CD4-positive, alpha-beta T cell treated with Interleukin-17A for 1 hour (primary cell): ENCODE measurements at regions not wholly inside any gene's neighbourhood (a gene's known extent, or its start where the extent isn't known, plus 50 kb on each side); places are given as distances from the start of the nearest gene placed in this dataset.
"Not testable (repeated sequence)": the region's sequence is repeated elsewhere in the genome, so short reads cannot be mapped to it uniquely, and the experiment has no call there.

Experiments used
- DNase-seq: peaks from one replicate; pipeline ENCODE4 v3.0.0-alpha.2; 2020

DNA sequence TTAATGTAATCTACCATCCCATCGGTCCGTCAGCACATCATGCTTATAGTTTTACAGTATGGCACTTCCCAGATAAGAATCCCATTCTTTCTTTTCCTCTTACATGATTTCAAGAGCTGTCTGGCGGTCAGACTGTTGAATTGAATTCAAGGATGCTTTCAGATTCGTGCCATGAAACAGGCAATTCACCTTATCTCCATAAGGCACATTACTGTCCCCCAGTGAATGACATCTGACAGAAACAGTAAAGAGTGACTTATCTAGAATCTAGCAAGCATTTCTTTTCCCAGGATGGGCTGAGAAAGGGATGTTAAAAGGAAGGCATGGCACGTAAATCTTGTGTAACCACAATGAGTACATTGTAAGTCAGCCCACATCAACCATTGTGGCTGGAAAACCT, 61.1 kb upstream of the SEM1 start:
- no peak for DNase-seq

GRCh38 chr7:96772139-96772694, 62.6 kb upstream of the SEM1 start:
- DNase-seq, result no peak

GRCh38 chr7:96773483-96773882, 63.8 kb upstream of the SEM1 start:
- no peak for DNase-seq

DNA sequence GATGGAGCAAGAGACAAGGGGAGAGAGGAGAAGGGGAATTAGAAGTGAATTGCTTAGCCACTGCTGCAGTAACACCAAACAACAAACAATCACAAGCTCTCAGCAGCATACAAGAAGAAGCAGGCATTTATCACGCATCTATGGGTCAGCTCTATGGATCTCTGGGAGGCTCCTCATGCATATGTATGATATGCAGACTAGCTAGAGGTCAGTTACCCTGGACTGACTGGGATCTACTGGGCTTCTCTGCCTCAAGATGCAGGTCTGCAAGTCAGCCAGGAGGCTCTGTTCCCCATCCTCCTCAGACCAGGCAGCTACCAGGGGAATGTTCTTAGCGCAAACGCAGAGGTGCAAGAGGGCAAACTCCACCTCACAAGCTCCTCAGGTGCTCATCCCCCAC, 64.7 kb upstream of the SEM1 start:
- DNase-seq, result no peak

GRCh38 chr7:96775046-96775445, 65.4 kb upstream of the SEM1 start:
- no peak for DNase-seq

DNA sequence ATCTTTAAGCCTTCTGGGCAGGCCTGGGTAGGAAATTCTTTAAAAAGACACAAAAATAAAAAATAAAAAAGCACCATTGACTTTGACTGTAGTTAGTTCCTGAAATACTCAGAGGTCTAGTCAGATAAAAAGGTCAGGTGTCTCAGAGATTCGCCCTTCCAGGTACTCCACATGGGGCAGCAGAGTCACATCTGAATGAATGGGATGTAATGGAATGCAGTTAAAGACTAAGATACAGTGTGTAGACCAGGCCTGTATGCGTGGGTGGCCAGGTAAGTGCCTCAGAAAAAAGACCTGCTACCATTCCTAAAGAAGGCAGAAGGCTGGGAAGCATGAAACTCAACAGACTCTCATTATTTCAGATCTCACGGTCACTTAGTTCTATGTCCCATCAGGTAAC, 68.6 kb upstream of the SEM1 start:
- DNase-seq, result no peak

DNA sequence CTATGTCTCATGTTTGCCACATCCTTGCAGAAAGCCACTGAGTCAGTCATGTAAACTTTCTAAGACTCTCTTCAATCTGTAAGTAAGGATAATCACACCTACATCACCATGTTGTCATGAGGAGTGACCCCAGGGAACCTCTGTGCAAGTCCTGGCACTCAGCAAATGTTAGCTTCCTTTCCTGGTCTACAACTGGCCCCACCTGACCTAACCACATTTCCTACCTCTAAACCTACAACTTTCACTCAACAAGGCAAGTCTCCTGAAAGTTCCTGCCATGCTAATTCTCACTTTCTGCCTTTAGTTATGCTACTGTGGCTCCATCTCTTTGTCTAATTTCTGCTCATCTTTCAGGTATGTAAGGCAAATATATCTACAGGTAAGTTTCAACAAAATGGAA, 72.3 kb upstream of the SEM1 start:
- no peak for DNase-seq

DNA sequence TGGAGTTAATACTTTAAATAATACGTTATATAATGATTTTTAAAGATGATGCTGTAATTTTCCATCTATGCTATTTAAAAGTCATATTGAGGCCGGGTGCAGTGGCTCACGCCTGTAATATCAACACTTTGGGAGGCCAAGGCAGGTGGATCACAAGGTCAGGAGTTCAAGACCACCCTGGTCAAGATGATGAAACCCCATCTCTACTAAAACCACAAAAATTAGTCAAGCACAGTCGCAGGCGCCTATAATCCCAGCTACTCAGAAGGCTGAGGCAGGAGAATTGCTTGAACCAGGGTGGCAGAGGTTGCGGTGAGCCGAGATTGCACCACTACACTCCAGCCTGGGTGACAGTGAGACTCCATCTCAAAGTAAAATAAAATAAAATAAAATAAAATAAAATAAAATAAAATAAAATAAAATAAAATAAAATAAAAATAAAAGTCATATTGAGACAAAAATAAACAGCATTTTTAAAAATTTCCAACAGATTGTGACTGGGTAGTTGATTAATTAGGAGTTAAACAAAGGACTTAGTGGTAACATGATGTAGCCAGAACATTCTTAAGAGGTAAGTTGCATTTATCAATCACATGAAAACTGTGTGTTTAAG, 73.1 kb upstream of the SEM1 start:
- DNase-seq, result not testable (repeated sequence)

GRCh38 chr7:96784597-96784996, 75.0 kb upstream of the SEM1 start:
- no peak for DNase-seq

GRCh38 chr7:96786261-96786997, 76.8 kb upstream of the SEM1 start:
- no peak for DNase-seq

DNA sequence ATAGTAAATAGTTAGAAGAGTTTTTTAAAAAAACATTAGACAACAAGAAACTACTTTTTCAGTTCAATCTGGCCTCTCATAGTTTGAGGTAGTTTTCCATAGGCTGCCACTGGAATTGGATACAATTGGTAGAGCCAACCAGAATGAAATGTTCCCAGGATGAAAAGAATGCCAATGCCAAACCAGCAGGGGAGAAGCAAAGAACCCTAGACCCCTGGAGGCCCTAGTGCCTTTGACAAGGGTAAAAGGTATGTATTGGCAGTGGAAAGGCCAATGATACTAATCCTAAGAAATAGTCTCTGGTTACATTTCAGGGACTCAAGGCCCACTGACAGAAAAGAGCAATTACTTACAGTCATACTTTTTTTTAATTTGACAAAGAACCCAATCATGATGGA, 77.4 kb upstream of the SEM1 start:
- no peak for DNase-seq

DNA sequence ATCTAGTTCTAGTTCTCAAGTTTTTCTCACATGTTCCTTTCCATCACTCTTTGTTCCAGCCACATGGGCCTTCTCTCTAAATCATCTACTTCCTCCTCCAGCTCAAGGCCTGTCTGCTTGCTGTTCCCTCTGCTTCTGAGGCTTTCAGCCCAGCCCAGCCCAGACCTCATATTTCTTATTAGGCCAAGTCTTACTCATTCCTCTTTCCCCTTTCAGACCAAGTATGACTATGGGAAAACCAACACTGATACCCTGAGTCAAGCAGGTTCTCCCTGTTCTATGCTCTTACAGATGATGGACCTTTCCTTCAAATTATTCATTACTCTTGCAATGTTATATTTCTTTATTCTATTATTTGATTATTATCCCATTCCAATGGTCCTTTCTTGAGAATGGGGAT, 80.3 kb upstream of the SEM1 start:
- DNase-seq, result no peak

GRCh38 chr7:96792115-96792514, 82.5 kb upstream of the SEM1 start:
- DNase-seq, result no peak

GRCh38 chr7:96794063-96794462, 84.4 kb upstream of the SEM1 start:
- no peak for DNase-seq

DNA sequence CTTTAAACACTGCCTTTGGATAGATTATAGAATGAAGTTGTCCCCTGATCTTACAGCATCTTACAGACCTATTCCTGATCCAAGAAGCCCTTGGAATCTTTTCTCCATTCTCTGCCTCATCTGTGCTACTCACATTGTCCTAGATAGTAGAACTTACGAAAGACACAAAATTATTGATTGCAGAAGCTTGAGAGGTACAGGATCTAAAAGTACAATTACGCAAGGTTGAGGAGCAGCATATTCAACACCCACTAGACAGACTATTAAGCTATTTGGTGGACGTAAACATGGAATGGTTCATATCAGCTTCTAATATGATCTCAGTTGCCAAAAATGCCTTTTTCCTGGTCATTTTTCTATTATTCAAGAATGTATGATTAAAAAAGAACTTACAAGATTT, 90.5 kb upstream of the SEM1 start:
- no peak for DNase-seq

DNA sequence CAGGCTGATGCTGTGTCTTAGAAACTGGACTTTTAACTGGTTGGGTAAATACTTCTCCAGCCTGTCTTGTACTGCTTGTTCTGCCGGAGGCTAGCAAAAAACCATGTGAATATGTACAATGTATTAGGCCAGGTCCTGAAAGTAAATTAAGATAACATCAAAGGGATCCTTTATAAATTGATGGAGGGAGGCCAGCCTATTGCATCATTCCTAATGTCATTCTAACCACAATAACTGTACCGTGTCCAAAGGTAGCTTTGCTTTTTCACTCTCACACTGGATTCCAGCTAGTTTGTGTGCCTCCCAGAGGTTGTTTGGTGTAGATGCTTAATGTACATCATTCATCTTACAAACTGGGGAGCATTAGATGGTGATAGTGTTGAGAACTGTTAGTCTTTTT, 91.2 kb upstream of the SEM1 start:
- no peak for DNase-seq

DNA sequence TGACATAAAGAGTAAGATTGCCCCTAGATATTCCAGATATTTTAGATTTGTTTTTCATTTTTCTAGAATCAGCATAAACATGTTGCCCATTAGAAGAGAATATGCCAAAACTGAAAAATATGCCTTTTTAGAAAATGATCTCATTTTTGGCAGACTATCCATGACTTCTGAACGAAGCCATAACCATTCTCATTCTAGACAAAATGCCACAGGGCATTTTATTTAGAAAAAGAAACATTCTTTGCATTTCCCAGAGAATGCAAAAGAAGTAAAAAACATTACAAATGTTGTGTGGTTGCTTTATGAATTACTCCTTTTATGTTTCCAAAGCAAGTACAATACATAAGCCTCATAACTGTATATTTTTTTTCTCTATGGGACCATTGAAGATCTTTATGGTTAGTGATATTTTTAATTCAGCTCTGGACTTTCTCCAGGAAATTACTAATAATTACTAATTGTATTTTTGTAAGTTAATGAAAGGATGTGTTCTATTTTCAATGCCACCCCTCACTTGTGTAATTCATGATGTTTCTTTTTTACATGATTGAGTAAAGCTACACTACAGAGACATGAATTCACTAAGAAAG, 109.6 kb upstream of the SEM1 start:
- DNase-seq, result no peak

- DNase-seq, result not testable (repeated sequence)
Measured at GRCh38 chr7:96821131-96821530, 111.5 kb upstream of the SEM1 start.

DNA sequence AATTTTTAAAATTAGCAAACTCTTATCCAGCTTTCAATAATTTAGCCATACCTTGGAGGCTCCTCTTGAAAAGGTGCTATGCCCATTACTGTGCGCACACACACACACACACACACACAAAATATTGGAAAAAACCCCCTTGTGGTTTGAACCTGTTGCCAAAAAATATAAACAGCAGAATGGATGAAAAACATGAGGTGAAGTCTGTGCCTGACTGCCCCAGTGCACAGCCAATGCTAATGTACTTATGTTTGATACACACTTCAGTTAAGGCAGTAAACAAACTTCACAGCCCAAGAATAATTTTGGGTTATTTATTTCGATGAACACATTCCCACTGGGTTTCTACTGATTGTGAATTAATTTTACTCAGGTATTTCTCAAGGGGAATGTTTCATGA, 113.2 kb upstream of the SEM1 start:
- DNase-seq, result no peak

DNA sequence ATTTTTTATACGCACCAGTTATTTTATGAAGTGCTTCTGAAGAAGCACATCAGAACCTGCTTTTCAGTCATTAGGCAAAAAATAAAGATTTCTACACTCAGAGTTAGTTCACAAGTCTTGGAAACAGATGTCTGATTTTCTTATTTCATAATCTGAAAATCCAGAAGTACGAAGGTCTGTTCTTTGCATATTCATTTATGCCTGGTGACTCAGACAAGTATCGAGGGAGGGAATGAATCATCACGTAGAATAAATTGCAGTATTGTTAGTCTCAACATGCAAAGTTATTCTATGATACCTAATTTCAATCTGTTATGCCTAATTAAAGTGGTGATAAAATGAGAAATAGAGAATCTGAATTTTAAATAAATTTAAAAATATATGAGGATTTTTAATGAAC, 113.6 kb upstream of the SEM1 start:
- no peak for DNase-seq

- DNase-seq, result no peak
Measured at GRCh38 chr7:96824686-96825085, 115.0 kb upstream of the SEM1 start.

GRCh38 chr7:96825285-96825684, 115.6 kb upstream of the SEM1 start:
- no peak for DNase-seq

DNA sequence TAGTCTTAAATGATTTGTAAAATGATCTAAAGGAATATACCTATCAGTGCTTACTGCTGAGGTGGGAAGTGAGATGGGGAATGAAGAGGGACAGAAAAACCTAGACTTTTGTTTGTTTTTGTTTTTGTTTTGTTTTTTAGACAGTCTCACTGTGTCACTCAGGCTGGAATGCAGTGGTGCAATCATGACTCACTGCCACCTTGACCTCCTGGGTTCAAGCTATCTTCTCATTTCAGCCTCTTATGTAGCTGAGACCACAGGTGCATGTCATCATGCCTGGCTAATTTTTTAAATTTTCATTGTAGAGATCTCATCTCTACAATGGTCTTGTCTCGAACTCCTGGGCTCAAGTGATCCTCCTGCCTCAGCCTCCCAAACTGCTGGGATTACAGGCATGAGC, 116.4 kb upstream of the SEM1 start:
- no peak for DNase-seq

GRCh38 chr7:96827701-96828100, 118.1 kb upstream of the SEM1 start:
- DNase-seq, result no peak
